GM19324 (cell line): ENCODE measurements at regions not wholly inside any gene's neighbourhood (a gene's known extent, or its start where the extent isn't known, plus 50 kb on each side); places are given as distances from the start of the nearest gene placed in this dataset.

ENCODE experiments used
- ATAC-seq: cut with Tn5 transposase; IDR thresholded peaks from one replicate; pipeline ENCODE4 v1.9.1; 2021; ENCODE audit warnings: mild to moderate bottlenecking, moderate library complexity; ENCODE audit not compliant: unreplicated experiment, low FRiP score

DNA sequence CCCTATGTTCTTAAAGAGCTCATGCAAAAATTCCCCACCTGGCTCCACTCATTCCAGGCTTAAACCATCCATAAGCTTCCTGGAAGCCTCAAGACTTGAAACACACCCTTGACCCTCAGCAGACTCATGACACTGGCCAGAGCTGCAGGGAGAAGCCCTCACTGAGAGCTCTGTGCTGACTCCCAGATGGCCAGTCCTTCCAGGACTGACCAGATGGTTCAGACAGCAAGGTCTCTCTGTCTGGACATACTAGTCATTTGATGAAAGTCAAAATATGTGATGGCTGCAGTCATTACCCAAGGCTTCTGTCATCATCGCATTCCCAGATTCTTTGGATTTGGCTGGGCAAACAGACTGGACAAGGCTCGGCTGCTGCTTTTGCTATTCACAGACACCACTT, 397.4 kb downstream of the FOXO1 start:
- ATAC-seq, result no peak

DNA sequence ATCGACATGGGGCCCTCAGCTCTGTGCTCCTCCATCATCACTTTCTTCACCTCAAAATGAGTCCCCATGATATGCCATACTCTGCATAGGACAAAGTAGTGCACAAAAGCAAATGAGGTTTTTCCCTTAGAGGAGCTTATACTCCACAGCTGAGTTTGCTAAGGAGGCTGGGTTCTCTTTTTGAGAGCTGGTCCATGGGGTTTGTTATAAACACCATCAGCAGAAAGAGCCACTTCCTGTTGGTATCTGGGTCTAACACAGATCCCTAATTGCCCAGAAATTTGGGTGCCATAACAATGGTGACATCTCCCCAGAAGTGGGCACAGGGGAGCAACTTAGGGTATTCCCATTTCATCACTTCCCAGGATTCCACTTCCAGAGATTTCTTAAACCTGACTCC, 395.7 kb downstream of the FOXO1 start:
- no peak for ATAC-seq

DNA sequence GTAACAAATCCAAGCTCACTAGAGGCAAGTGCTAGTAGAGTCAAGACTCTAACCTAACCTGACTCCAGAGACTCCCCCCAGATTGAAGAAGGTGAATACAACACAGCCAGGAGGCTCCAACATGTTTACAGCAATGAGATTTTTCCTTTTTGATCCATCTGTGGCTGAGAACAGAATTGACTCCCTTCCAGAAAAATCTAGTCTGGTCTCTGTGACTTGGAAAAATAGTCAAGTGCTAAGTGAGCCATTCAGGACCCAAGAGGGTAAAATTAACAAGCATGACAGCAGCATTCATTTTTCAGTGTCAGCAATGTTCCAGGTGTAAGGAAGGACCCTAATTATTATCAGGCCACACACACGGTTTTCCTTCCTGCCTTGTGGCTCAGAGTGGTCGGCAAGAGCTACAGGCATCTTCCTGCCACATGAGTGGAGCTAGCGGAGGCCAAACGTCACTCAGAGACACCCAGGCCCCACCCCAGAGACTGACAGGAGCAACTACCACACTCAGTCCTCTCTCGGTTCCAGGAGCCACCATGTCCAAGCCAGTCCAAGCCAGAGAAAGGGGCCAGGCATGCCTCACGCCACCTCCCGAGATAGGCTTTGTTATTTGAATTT, 395.1 kb downstream of the FOXO1 start:
- no peak for ATAC-seq

DNA sequence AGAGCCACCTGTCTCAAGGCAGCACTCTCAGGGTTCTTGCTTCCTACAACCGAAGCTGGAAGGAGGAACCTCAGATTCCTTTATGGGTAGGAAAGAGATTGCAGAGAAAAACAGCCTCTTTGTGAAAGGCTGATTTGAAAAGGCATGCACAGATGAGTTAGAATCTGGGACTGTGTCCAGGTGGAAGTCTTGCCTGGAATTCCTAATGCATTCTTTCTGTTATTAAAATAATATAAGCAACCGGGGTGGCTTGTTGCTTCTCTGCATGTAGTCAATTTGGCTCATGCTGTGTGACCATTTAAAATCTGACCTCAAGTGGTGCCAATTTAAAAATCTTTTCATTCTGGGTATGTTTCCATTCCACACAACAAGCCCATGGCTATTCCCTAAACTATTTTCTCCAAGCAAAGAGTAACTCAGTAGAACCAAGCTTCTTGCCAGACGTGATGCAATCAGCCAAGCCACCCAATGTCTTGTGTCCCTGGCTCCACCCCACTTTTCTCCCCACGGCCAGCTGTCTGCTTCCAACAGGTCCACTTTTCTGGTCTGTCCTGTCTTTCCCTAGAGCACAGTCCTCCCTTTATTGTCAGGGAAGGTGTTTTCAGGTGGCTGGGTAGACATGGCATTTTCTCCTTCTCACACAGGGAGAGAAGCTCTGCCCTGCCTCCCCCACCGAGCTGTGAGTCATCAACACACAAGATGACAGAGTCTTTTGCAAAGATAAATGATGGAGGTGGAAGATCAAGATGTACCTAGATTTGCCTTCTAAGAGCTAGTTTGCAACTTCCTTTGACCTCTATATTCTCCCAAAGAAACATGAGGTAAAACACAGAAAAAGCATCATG, 394.3 kb downstream of the FOXO1 start:
- ATAC-seq, result no peak

DNA sequence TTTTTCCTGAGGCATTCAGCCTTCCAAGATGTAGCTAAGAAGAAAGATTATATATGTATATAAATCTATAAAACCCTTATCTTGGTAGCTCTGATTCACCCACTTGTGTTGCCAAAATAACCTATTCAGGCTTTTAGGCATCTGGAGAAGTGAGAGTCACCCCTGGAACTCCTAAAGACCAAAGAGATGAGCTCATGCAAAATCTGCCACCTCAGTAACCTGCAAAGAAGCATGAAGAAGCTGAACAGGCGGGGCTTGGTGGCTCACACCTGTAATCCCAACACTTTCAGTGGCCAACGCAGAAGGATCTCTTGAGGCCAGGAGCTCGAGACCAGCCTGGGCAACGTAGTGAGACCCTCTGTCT, 393.7 kb downstream of the FOXO1 start:
- ATAC-seq, result no peak

DNA sequence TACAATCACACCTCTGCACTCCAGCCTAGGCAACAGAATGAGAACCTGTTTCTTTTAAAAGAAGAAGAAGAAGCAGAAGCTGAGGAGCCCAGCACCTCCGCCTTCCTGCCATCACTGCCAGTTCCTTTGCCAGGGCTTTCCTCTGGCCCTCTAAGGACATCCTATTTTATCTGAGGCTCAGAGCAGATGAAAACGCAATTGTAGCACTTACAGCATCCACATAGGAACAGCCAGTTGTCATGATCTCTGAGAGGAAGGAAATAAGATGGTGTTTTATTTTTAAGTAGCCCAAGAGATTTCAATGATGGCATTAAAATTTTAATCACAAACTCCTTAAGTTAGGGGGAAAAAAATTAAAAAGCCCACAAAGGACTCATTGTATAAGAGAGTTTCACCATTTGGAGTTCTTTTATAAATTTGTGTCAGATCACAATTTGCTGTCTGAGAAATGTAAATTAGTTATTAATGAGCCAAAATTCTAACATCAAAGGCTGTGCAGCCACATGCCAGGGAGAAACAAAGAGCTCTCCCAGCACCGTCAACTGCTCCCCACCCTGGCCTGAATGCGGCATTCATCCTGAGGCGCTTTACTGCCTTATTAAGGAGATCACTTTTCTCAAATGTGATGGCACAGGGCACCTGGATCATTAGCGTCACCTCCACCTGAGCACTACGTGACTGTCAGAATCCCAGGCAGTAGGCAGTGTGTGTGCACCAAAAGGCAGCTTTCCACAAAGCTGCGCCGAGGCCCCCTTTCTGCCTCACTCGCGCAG, 393.0 kb downstream of the FOXO1 start:
- ATAC-seq, result no peak

DNA sequence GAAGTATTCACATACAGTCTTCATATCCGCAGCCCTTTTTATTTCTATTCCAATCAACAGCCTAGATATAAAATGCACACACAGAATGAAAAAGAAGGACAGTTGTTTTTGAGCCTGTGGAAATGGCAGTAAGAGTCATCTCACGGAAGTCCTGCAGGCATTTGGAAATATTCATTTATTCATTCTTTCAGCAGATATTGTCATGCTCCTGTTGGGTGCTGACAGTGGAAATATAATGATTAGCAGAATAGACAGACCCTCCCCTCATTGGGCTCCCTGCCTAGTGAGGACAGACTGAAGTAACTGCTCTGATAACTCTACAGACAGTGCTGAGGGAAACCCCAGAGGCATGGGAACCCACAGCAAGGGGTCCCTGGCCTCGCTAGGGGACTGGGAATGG, 392.3 kb downstream of the FOXO1 start:
- no peak for ATAC-seq

DNA sequence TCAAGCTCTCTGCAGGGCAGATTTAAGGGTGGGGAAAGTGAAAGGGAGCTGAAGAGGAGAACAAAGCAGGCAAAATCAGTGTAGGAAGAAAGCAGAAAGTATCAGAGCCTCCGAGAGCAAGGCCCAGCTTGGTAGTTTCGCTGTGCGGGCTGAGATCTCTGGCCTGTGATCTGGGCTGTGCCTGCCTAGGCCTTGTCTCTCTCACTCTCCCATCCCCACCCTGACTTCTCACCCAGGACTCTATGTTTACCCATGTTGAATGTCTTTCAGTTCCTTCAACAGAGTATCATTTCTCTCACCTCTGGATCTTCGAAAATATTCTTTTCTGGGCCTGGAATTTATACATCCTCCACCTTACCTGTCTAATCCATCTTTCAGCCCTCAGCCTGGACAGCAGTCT, 391.3 kb downstream of the FOXO1 start:
- ATAC-seq, result no peak

DNA sequence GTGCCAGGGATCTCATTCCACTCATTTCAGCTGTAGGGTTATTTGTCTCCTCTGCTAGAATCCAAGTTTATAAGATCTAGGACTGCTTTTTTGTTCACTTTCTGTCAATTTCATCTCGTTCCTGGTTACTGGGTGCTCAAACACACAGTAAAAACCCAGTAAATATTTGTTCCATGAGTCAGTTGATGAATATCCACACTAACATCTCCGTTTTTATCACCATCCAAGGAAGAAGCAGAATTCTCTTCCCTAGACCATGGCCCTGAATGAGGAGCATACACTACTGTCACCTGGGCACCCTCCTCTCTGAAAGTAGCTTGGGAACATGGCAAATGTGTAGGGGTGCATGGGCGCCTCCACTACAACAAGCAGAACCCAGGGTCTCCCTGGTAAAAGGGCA, 390.8 kb downstream of the FOXO1 start:
- ATAC-seq, result no peak

DNA sequence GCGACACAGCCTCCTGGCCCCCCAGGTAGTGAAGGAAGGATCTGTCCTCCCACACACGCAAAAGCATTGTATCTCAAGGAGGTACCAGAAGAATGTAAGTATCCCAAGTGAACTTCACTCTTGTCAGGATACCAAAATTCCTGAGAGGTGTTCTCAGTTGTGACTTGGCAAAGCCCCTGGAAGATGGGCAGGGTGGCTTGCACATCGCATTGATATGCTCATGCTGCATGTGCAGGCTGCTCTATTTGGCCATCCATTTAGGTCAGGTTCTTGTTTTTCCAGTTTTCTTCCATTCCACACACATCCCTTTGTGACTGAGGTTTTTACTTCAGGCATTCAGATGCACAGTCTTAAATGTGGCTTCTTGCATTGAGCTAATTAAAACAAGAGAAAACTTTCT, 382.8 kb downstream of the FOXO1 start:
- no peak for ATAC-seq

DNA sequence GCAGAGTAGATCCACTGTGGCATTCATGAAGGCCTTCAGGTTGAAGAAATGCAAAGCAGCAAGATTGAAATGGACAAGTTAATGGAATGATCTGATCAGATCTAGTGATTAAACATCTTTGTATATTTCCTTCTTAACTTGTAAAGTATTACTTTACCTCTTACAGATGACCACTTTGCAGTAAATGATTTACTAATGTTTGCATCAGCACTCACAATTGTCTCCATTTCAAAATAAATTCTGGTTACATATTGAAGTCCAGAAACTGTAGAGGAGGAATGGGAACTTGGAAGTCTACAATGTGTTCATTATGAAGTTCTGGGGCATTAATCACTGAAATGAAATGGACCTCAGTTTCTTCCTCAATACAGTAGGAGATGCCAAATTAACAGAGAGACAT, 380.8 kb downstream of the FOXO1 start:
- ATAC-seq, result no peak

DNA sequence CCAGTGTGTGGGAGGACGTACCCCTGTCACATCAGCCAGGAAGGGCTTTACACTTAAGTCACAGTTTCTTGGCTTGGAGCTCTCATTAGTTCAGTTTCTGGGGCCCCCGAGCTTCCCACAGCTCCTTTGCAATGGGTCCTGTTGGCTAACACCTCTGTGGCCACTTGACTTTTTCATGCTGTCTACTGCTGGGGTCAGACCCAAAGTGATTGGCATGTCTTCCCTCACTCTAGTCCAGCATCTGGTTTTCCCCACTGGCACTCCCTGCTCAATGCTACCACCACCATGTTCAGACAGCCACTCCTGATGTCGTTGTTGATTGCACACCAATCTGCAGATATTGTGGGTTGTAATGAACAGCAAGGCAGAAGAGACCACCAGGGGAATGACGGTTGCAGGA, 379.0 kb downstream of the FOXO1 start:
- ATAC-seq, result no peak

DNA sequence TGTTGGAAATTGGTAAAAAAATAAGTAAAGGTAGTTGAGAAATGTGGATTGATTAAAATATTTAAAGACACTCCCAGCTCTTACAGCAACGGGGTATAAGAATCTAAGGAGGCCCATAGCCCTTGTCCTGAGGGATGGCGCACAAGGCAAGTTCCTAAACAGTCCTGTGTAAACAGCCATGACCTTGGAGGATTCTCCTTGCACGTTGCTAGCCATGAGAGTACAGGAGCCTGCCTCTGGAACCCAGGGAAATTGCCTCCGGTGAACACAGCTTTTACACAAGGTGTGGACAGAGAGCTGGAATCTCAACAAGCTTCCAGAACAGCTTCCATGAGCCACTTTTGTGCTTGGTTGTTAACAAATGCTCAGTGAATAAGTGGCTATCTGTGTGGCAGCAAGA, 378.2 kb downstream of the FOXO1 start:
- no peak for ATAC-seq

DNA sequence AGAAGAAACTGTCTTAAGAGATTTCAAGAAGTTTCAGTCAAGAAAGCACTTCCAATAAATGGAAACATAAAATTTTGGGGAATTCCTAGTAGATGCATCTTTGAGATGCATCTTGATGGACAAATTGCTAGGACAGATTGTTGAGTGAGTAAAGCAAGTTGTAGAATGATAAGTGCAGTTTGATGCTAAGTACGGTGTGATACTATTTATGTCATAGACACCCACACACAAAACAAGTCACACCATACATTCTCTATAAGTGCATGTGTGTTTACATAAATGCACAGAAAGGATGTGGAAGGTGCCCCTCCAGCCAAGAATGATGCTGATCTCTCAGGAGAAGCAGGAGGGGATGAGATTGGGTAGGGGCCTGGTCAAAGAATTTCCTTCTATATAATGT, 375.7 kb downstream of the FOXO1 start:
- no peak for ATAC-seq

DNA sequence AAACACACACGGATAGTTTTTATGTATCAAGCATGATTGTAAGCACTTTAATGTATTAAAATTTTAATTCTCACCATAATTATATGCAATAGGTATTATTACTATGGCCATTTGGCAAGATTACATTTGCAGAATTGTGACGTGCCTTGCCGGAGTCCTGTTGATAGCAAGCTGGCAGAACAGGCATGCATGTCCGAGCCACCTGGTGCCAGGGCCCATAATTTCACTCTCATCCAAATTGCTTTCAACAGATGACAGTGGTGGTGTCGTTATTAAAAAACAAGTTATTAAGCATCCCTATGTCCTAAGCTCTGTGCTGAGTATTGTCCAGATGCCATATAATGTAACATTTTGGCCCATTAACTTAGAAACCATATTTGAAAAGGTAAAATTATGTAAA, 374.3 kb downstream of the FOXO1 start:
- no peak for ATAC-seq

DNA sequence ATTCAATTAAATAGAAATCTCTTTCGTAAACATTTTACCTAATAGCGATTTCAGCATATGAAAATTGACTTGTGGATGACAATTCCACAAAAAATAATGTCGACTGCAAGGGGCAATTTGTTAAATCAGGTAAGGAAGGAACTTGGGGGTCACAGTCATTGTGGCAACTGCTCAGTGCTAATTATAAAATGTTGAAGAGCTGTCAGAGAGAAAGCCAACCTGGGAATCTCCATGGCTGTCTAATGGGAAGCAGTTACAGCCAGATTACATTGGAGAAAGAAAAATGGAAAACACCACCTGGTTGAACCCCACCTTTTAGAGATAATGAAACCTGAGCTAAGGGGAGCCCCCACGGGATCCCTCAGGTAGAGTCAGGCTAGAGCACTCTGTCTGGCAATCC, 373.9 kb downstream of the FOXO1 start:
- no peak for ATAC-seq

DNA sequence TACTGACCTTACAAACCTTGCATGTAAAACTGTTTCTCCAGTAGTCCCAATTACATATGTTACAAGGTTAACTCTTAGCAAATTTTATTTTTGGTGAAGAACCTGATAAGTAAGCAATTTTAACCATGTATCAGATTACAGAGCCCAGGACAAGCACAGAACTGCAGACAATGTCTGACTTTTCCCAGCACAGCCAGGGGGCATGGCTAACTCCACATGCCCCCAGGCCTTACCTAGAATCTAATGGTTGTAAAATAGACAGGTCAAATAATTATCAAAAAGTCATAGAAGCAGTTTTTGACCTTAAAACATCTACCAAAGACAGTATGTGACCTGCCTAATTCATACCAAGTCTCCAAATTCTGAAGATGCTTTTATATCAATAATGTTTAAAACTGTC, 364.1 kb downstream of the FOXO1 start:
- ATAC-seq, result no peak

DNA sequence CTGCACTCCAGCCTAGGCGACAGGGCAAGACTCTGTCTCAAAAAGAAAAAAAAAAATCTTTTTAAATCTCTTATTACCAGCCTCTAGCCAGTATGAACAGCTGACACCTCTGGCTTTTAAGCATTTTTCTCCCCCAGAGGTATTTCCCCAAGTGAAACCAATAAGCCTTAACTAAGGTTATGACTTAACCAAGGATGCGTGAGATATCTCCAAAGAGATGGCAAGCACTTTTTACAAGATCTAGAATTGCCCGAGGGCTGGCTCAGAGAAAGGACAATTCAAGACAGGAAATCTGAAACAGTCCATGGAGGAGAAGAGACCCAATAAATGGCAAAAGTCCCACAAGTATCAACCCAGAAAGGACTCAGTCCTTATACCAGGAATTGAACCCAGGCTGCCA, 362.1 kb downstream of the FOXO1 start:
- ATAC-seq, result no peak

DNA sequence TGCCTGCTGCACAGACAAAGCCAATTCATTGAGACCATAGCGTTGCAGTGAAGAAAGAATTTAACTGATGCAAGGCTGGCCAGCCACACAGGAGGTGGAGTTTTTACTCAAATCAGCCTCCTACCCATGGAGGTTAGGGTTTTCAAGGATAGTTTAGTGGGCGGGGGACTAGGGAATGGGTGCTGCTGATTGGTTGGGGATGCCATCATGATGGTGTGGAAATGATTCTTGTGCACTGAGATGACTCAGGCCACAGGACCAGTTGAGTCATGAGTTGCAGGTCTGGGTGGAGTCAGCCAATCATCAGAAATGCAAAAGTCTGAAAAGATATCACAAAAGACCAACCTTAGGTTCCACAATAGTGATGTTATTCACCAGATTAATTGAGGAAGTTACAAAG, 359.6 kb downstream of the FOXO1 start:
- ATAC-seq, result no peak

DNA sequence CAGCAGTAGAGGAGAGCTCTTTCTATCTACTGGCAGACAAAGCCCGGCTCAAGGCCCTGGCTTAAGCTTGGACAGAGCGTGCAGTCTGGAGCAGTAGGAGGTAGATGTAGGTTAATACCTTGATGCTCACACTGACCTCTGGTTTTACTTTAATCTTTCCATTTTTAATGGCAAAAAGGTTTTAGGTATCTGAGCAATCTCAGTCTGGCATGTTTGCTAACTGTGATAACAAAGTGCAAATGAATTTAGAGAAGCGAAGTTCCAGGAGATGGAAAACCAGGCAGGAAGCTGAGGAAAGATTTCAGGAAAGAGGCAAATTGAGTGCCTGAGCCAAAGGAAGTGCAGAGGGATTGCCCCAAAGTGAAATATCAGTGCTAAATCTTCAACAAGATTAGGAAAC, 356.6 kb downstream of the FOXO1 start:
- no peak for ATAC-seq

DNA sequence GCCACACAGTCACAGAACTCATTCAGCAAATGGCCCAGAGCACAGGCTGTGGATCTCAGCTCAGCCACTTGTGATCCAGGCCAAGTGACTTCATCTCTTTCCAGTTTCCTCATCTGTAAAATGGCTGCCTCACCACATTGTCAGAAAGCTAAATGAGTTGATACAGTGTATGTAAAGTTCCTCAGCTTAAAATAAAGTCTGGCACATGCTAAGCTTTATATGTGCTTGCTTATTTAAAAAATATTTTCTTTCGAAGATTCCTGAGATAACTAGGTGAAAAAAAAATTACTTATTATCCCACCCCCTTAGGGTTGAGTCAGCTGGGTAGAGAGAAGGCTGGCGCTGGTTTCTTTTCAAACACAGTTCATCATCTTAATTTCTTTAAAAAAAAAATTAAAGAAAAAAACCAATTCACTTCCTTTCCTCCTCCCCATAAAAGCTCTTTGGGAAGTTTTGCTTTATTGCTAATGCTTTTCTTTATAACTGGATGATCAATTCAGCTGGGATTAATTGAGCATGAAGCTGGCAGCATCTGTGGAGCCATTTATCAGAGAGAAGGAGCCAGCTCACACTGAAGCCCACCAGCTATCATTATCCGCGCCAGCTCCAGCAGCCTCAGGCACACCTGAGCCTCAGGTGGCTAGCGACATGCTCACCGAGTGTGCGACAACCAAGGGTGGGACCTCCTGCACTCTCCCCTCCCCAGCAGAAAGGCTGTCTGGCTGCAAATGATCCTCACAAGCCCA, 354.9 kb downstream of the FOXO1 start:
- no peak for ATAC-seq
